HEK293 (cell line): ENCODE measurements at regions not wholly inside any gene's neighbourhood (a gene's known extent, or its start where the extent isn't known, plus 50 kb on each side); places are given as distances from the start of the nearest gene placed in this dataset.

Experiments used
- CTCF ChIP-seq: fragments of 450-650 bp; formaldehyde crosslinking; IDR thresholded peaks from 2 replicates; pipeline ENCODE4 v1.5.1; 2016; ENCODE audit warnings: missing biosample characterization, missing genetic modification characterization
- KLF1 ChIP-seq: fragments of 450-650 bp; formaldehyde crosslinking; IDR thresholded peaks from 2 replicates; pipeline ENCODE4 v1.5.1; 2016; ENCODE audit warnings: missing biosample characterization, missing genetic modification characterization
- SETDB1 ChIP-seq: IDR thresholded peaks from one replicate; pipeline ENCODE4 v1.6.1; 2017; ENCODE audit warnings: mild to moderate bottlenecking, low read length, moderate library complexity, mixed read lengths; ENCODE audit not compliant: insufficient read length
- ZBTB11 ChIP-seq: fragments of 450-650 bp; formaldehyde crosslinking; conservative IDR thresholded peaks from 2 replicates; pipeline ENCODE4 v1.5.1; 2016; ENCODE audit warnings: low read depth, missing biosample characterization, missing genetic modification characterization
- ZBTB21 ChIP-seq: fragments of 450-650 bp; formaldehyde crosslinking; IDR thresholded peaks from 2 replicates; pipeline ENCODE4 v1.5.1; 2017; ENCODE audit warnings: missing biosample characterization, missing genetic modification characterization
- ZIC2 ChIP-seq: fragments of 450-650 bp; formaldehyde crosslinking; IDR thresholded peaks from 2 replicates; pipeline ENCODE4 v1.5.1; 2016; ENCODE audit warnings: missing biosample characterization, missing genetic modification characterization
- ZNF148 ChIP-seq: fragments of 450-650 bp; formaldehyde crosslinking; IDR thresholded peaks from 2 replicates; pipeline ENCODE4 v1.5.0; 2017; ENCODE audit warnings: missing biosample characterization, missing genetic modification characterization, borderline replicate concordance
- ZNF16 ChIP-seq: fragments of 450-650 bp; formaldehyde crosslinking; IDR thresholded peaks from 2 replicates; pipeline ENCODE4 v1.5.1; 2016; ENCODE audit warnings: low read depth, missing biosample characterization, missing genetic modification characterization
- ZNF324 ChIP-seq: fragments of 450-650 bp; formaldehyde crosslinking; IDR thresholded peaks from 2 replicates; pipeline ENCODE4 v1.5.1; 2016; ENCODE audit warnings: missing biosample characterization, missing genetic modification characterization
- ZNF610 ChIP-seq: fragments of 450-650 bp; formaldehyde crosslinking; IDR thresholded peaks from 2 replicates; pipeline ENCODE4 v1.5.1; 2016; ENCODE audit warnings: missing biosample characterization, missing genetic modification characterization, borderline replicate concordance
- ZNF626 ChIP-seq: fragments of 450-650 bp; sonication (Bioruptor Pico); formaldehyde crosslinking; IDR thresholded peaks from 2 replicates; pipeline ENCODE4 v1.5.1; 2018; ENCODE audit warnings: missing biosample characterization, missing genetic modification characterization, inconsistent platforms
- ZNF792 ChIP-seq: fragments of 450-650 bp; formaldehyde crosslinking; IDR thresholded peaks from 2 replicates; pipeline ENCODE4 v1.5.1; 2016; ENCODE audit warnings: missing biosample characterization, missing genetic modification characterization

GRCh38 chr13:99802416-99802815, 169.2 kb downstream of the ZIC5 start:
- TF ChIP-seq ZNF148 (tag by site-specific recombination) (no peak), CTCF (tag by site-specific recombination) (no peak), ZBTB11 (no peak), ZNF626 (no peak), ZNF610 (no peak), ZBTB21 (no peak), SETDB1 (no peak), ZNF16 (tag by site-specific recombination) (no peak), ZNF324 (tag by site-specific recombination) (no peak), ZIC2 (tag by site-specific recombination) (no peak), ZNF792 (no peak), KLF1 (no peak)
